IPS-NIHi7 (cell line): ENCODE measurements at regions not wholly inside any gene's neighbourhood (a gene's known extent, or its start where the extent isn't known, plus 50 kb on each side); places are given as distances from the start of the nearest gene placed in this dataset.

Experiments used
- DNase-seq: peaks from one replicate; pipeline ENCODE4 v3.0.0; 2012; ENCODE audit warnings: mixed read lengths; ENCODE audit errors: extremely low spot score

GRCh38 chr1:219670426-219671149 lies 57.7 kb upstream of the ZC3H11B start:
- no peak for DNase-seq

- no peak for DNase-seq
These were observed 56.7 kb upstream of the ZC3H11B start for GRCh38 chr1:219669556-219669955.

- no peak for DNase-seq
These were observed 56.1 kb upstream of the ZC3H11B start for GRCh38 chr1:219669042-219669441.

- DNase-seq = no peak
These were observed 55.5 kb upstream of the ZC3H11B start for GRCh38 chr1:219668446-219668845.

GRCh38 chr1:219666242-219666641 lies 53.3 kb upstream of the ZC3H11B start:
- no peak for DNase-seq

GRCh38 chr1:219665089-219665488 lies 52.2 kb upstream of the ZC3H11B start:
- DNase-seq = no peak

GRCh38 chr1:219664310-219665029 lies 51.6 kb upstream of the ZC3H11B start:
- no peak for DNase-seq
